ENCODE measurements at regions not wholly inside any gene's neighbourhood (a gene's known extent, or its start where the extent isn't known, plus 50 kb on each side); places are given as distances from the start of the nearest gene placed in this dataset.

DNA sequence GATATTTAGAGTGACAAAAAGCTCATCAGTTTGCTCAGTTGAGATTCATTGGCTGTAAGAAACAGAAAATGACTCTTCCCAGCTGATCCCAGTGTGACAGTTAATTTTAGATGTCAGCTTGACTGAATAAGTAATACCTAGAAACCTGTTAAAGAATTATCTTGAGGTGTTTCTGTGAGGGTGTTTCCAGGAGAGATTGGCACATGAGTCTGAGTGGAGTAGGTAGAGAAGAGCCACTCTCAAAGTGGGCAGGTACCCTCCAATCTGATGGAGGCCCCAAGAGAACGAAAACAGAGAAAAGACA, 200.8 kb upstream of the BTBD3 start:
- TF ChIP-seq, protein P1, sequence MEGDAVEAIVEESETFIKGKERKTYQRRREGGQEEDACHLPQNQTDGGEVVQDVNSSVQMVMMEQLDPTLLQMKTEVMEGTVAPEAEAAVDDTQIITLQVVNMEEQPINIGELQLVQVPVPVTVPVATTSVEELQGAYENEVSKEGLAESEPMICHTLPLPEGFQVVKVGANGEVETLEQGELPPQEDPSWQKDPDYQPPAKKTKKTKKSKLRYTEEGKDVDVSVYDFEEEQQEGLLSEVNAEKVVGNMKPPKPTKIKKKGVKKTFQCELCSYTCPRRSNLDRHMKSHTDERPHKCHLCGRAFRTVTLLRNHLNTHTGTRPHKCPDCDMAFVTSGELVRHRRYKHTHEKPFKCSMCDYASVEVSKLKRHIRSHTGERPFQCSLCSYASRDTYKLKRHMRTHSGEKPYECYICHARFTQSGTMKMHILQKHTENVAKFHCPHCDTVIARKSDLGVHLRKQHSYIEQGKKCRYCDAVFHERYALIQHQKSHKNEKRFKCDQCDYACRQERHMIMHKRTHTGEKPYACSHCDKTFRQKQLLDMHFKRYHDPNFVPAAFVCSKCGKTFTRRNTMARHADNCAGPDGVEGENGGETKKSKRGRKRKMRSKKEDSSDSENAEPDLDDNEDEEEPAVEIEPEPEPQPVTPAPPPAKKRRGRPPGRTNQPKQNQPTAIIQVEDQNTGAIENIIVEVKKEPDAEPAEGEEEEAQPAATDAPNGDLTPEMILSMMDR (conservative IDR thresholded peaks at IDR 0.05; ENCODE audit: low read depth, low read length), result no peak
- no peak overlapping the region for H3K4me3 ChIP-seq (ENCODE audit: low read depth, low read length)
- DNase-seq (ENCODE audit: low read depth), result no peak

DNA sequence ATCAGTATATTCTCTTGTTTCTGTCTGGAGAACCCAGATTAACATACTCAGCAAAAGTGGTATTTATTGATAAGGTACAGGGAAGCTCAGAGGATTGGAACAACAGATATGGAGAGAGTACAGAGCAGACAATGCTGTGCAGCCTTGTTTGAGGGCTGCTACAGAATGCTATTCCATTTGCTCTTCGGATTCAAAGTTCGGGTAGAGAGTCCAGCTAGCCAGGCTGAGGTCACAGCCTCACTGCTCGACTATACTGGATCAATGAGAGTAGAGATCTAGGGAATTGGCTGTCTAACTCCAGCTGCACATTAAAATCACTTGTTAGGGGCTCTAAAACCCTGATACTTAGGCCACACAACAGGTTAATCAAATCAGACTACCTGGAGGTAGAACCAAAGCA, 200.1 kb upstream of the BTBD3 start:
- TF ChIP-seq, protein P1 (conservative IDR thresholded peaks at IDR 0.05; ENCODE audit: low read depth, low read length), result no peak
- no peak for DNase-seq (ENCODE audit: low read depth)
- H3K4me3 ChIP-seq (ENCODE audit: low read depth, low read length), result no peak overlapping the region

- DNase-seq (ENCODE audit: low read depth), result no peak
- no peak overlapping the region for H3K4me3 ChIP-seq (ENCODE audit: low read depth, low read length)
- TF ChIP-seq, protein P1 (conservative IDR thresholded peaks at IDR 0.05; ENCODE audit: low read depth, low read length), result no peak
Measured at GRCh38 chr20:11718474-11719094, 199.1 kb upstream of the BTBD3 start.

DNA sequence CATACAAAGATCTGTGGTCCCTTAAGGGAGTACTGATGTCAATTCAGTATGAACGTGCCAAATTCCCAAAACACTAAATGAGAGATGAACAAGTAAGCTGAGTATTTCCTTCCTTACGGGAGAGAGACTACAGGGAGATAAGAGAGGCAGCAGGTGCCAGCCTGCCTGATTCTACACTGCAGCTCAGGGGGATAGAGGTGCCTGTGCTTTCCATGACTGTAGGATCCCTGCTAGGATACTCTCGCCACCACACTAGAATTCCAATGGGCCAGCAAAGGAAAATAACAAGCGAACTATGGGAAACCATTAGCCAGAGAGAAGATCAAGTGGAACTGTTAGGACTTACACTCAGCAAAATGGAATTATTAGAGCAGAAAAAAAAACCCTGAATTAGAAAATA, 198.5 kb upstream of the BTBD3 start:
- H3K4me3 ChIP-seq (ENCODE audit: low read depth, low read length), result no peak overlapping the region
- TF ChIP-seq, protein P1 (conservative IDR thresholded peaks at IDR 0.05; ENCODE audit: low read depth, low read length), result no peak
- no peak for DNase-seq (ENCODE audit: low read depth)

GRCh38 chr20:11721411-11721810, 196.3 kb upstream of the BTBD3 start:
- no peak for DNase-seq (ENCODE audit: low read depth)
- H3K4me3 ChIP-seq (ENCODE audit: low read depth, low read length), result no peak overlapping the region
- TF ChIP-seq, protein P1 (conservative IDR thresholded peaks at IDR 0.05; ENCODE audit: low read depth, low read length), result no peak

- DNase-seq (ENCODE audit: low read depth), result no peak
- no peak overlapping the region for H3K4me3 ChIP-seq (ENCODE audit: low read depth, low read length)
- TF ChIP-seq, protein P1 (conservative IDR thresholded peaks at IDR 0.05; ENCODE audit: low read depth, low read length), result no peak
Measured at GRCh38 chr20:11724097-11724496, 193.6 kb upstream of the BTBD3 start.

DNA sequence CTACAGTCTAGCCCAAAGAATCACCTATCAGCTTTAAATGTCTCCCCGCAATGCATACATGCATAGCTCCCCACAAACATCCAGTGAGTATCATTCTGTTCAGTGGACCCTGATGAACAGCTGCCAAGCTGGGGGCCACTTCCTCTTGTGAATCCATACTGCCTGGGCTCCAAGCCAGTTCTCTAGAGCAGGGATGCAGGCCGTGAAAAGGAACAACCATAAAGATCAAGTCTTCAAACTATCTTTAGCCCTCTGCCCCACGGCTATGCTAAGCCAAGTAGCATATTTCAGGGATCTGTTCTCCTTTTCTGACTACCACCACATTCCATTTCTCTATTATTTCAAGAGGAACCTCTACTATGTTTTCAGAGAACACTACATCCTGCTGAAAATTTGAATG, 191.7 kb upstream of the BTBD3 start:
- no peak overlapping the region for H3K4me3 ChIP-seq (ENCODE audit: low read depth, low read length)
- no peak for DNase-seq (ENCODE audit: low read depth)
- TF ChIP-seq, protein P1 (conservative IDR thresholded peaks at IDR 0.05; ENCODE audit: low read depth, low read length), result no peak
